Right lobe of liver (tissue), 6 donors: ENCODE measurements at regions not wholly inside any gene's neighbourhood (a gene's known extent, or its start where the extent isn't known, plus 50 kb on each side); places are given as distances from the start of the nearest gene placed in this dataset.

Experiments
- ATAC-seq, 4 donors: fragments of 200-7000 bp; cut with Tn5 transposase; one replicate each; pipeline ENCODE4 v1.9.1; 2020; ENCODE audit warnings: mild to moderate bottlenecking in 4 of 4, moderate library complexity in 4 of 4
- DNase-seq, 3 donors: peaks; one replicate each; pipeline ENCODE4 v3.0.0-alpha.2; 2020
- H3K27ac ChIP-seq, 3 donors: fragments of 200-600 bp; one replicate each; pipeline ENCODE4 v1.8.0; 2022
- H3K27me3 ChIP-seq, 2 donors: fragments of 200-600 bp; one replicate each; pipeline ENCODE4 v1.8.0; 2022
- H3K36me3 ChIP-seq, 4 donors: fragments of 200-600 bp; sonication (generic) in 1 of 4; one replicate each; pipeline versions ENCODE4 v1.5.1 to v1.8.0; 2017 to 2022; ENCODE audit warnings: control low read depth in 1 of 4
- H3K4me1 ChIP-seq, 4 donors: fragments of 200-600 bp; sonication (generic) in 1 of 4; one replicate each; pipeline versions ENCODE4 v1.5.1 to v1.8.0; 2017 to 2022; ENCODE audit warnings: control low read depth in 1 of 4
- H3K4me3 ChIP-seq, 3 donors: fragments of 200-600 bp; one replicate each; pipeline ENCODE4 v1.8.0; 2022
- H3K9me3 ChIP-seq, 4 donors: fragments of 200-600 bp; sonication (generic) in 1 of 4; one replicate each; pipeline versions ENCODE4 v1.5.1 to v1.8.0; 2017 to 2022; ENCODE audit warnings: control low read depth in 1 of 4
- CTCF ChIP-seq, 4 donors: fragments of 200-600 bp in 3 of 4; fragments of 450-650 bp in 1 of 4; IDR thresholded peaks; one replicate each; pipeline versions ENCODE4 v1.5.1 to v1.8.0; 2016 to 2022; ENCODE audit warnings: antibody characterized with exemption in 4 of 4, mild to moderate bottlenecking in 2 of 4
- POLR2A ChIP-seq: fragments of 450-650 bp; IDR thresholded peaks from one replicate; pipeline ENCODE4 v1.6.1; 2017; ENCODE audit warnings: antibody characterized with exemption, mild to moderate bottlenecking
- WGBS: methylation state at CpG from one replicate; pipeline ENCODE4 v1.1.6; 2018; ENCODE audit warnings: low coverage, low lambda C conversion rate; ENCODE audit not compliant: insufficient coverage; ENCODE audit errors: missing lambda C conversion rate; 5-methylcytosine and 5-hydroxymethylcytosine counted together
- intact Hi-C, 2 donors: fragments of 100-400 bp; cut with DNase I; formaldehyde crosslinking; loops; one replicate each; pipeline versions ENCODE4 v1.11.2 to v1.14.1; 2022
- donor health status: DM: no; HTN: yes; CAD: no.
- donor health status: DM: no; HTN: no; CAD: no.
- donor health status: DM: no; HTN: no; CAD: no.
- donor health status: DM: no; HTN: yes; CAD: no.
- donor health status: DM: no; HTN: yes; CAD: no.

- ATAC-seq (no peak), DNase-seq (no peak)
- Histone ChIP-seq H3K27me3 (no peaks in the 10 kb centered on the region), H3K4me1 (no peaks in the 10 kb centered on the region), H3K9me3 (no peaks in the 10 kb centered on the region), H3K36me3 (no peaks in the 10 kb centered on the region), H3K27ac (no peak overlapping the region), H3K4me3 (no peak overlapping the region)
- 47% methylated on average over 3 of the region's 4 CpGs for WGBS
- TF ChIP-seq POLR2A (no peak), CTCF (IDR thresholded peaks at IDR 0.05) (no peak)
- intact Hi-C loops = no loop called here
These were observed 348.0 kb downstream of the BUD13 start for GRCh38 chr11:116424615-116425261.

- 62% methylated on average over 3 of the region's 6 CpGs for WGBS
- no peaks in the 10 kb centered on the region for H3K27me3 ChIP-seq
- H3K4me1 ChIP-seq = no peaks in the 10 kb centered on the region
- H3K36me3 ChIP-seq = no peaks in the 10 kb centered on the region
- no peak overlapping the region for H3K4me3 ChIP-seq
- H3K27ac ChIP-seq = no peak overlapping the region
- no peak for DNase-seq
- intact Hi-C loops = no loop called here
- no peak for ATAC-seq
- TF ChIP-seq POLR2A (no peak), CTCF (IDR thresholded peaks at IDR 0.05) (no peak)
- no peaks in the 10 kb centered on the region for H3K9me3 ChIP-seq
These were observed 349.7 kb downstream of the BUD13 start for GRCh38 chr11:116422956-116423600.

GRCh38 chr11:116422556-116422955 is 350.2 kb downstream of the BUD13 start:
- intact Hi-C loops = no loop called here
- H3K4me1 ChIP-seq = no peaks in the 10 kb centered on the region
- H3K27me3 ChIP-seq = no peaks in the 10 kb centered on the region
- ATAC-seq (no peak), DNase-seq (no peak)
- TF ChIP-seq POLR2A = no peak
- no peak overlapping the region for H3K27ac ChIP-seq
- H3K9me3 ChIP-seq = no peaks in the 10 kb centered on the region
- no peaks in the 10 kb centered on the region for H3K36me3 ChIP-seq
- no peak overlapping the region for H3K4me3 ChIP-seq

- TF ChIP-seq POLR2A = no peak
- TF ChIP-seq CTCF (IDR thresholded peaks at IDR 0.05) = no peak
These were observed 351.1 kb downstream of the BUD13 start for GRCh38 chr11:116421529-116422185.

More at GRCh38 chr11:116421529-116422185, 351.1 kb downstream of the BUD13 start:
- H3K4me1 ChIP-seq = no peaks in the 10 kb centered on the region
- WGBS = 73% methylated on average over 13 of the region's 16 CpGs
- ATAC-seq (no peak), DNase-seq (no peak)
- intact Hi-C loops = no loop called here
- no peaks in the 10 kb centered on the region for H3K36me3 ChIP-seq
- H3K9me3 ChIP-seq = no peaks in the 10 kb centered on the region
- H3K27ac ChIP-seq = no peak overlapping the region
- H3K4me3 ChIP-seq = no peak overlapping the region
- no peaks in the 10 kb centered on the region for H3K27me3 ChIP-seq
